ENCODE measurements at regions not wholly inside any gene's neighbourhood (a gene's known extent, or its start where the extent isn't known, plus 50 kb on each side); places are given as distances from the start of the nearest gene placed in this dataset.

DNA sequence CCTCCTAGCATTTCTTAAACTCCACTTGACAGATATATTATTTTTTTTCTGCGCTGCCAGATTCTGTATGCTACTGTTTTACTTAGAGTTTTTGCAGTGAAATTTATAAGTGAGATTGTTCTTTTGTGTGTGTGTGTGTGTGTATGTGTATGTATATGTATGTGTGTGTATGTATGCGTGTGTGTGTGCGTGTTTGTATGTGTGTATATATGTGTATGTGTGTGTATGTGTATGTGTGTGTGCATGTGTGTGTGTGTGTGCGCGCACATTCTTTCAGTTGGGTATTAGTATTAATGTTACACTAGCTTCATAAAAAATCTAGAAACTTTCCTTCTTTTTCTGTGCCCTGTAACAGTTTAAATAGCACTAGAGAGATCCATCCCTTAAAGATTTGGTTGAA lies 152.6 kb upstream of the CSF3R start:
- TF ChIP-seq CEBPB (IDR thresholded peaks at IDR 0.05) (no peak), JUN (IDR thresholded peaks at IDR 0.05) (no peak), POLR2A (IDR thresholded peaks at IDR 0.05; ENCODE audit: low read length) (no peak), SMC3 (IDR thresholded peaks at IDR 0.05) (no peak), HDAC2 (IDR thresholded peaks at IDR 0.05) (no peak), RFX5 (IDR thresholded peaks at IDR 0.05) (no peak), MAFK (IDR thresholded peaks at IDR 0.05; ENCODE audit: partially characterized antibody) (no peak), RNF2 (IDR thresholded peaks at IDR 0.05; ENCODE audit: borderline replicate concordance, low read depth) (no peak), ZFP36 (IDR thresholded peaks at IDR 0.05; ENCODE audit: borderline replicate concordance, partially characterized antibody) (no peak)
- TF ChIP-seq, protein P1, sequence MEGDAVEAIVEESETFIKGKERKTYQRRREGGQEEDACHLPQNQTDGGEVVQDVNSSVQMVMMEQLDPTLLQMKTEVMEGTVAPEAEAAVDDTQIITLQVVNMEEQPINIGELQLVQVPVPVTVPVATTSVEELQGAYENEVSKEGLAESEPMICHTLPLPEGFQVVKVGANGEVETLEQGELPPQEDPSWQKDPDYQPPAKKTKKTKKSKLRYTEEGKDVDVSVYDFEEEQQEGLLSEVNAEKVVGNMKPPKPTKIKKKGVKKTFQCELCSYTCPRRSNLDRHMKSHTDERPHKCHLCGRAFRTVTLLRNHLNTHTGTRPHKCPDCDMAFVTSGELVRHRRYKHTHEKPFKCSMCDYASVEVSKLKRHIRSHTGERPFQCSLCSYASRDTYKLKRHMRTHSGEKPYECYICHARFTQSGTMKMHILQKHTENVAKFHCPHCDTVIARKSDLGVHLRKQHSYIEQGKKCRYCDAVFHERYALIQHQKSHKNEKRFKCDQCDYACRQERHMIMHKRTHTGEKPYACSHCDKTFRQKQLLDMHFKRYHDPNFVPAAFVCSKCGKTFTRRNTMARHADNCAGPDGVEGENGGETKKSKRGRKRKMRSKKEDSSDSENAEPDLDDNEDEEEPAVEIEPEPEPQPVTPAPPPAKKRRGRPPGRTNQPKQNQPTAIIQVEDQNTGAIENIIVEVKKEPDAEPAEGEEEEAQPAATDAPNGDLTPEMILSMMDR (IDR thresholded peaks at IDR 0.05) = no peak
- TF ChIP-seq, protein P2, sequence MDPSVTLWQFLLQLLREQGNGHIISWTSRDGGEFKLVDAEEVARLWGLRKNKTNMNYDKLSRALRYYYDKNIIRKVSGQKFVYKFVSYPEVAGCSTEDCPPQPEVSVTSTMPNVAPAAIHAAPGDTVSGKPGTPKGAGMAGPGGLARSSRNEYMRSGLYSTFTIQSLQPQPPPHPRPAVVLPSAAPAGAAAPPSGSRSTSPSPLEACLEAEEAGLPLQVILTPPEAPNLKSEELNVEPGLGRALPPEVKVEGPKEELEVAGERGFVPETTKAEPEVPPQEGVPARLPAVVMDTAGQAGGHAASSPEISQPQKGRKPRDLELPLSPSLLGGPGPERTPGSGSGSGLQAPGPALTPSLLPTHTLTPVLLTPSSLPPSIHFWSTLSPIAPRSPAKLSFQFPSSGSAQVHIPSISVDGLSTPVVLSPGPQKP (IDR thresholded peaks at IDR 0.05; ENCODE audit: low read depth, low read length) = no peak
- TF ChIP-seq, protein P3, sequence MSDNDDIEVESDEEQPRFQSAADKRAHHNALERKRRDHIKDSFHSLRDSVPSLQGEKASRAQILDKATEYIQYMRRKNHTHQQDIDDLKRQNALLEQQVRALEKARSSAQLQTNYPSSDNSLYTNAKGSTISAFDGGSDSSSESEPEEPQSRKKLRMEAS (IDR thresholded peaks at IDR 0.05) = no peak

Measured in A549 (cell line).